HFFc6 (cell line): ENCODE measurements at regions not wholly inside any gene's neighbourhood (a gene's known extent, or its start where the extent isn't known, plus 50 kb on each side); places are given as distances from the start of the nearest gene placed in this dataset.

Experiments
- DNase-seq: peaks from one replicate; pipeline ENCODE4 v3.0.0-alpha.2; 2018
- H3K27ac Mint-ChIP-seq: 2 replicates; pipeline ENCODE4 v1.8.0; 2020; ENCODE audit warnings: mild to moderate bottlenecking, mixed read lengths
- H3K27me3 Mint-ChIP-seq: 2 replicates; pipeline ENCODE4 v1.8.0; 2021; ENCODE audit warnings: mild to moderate bottlenecking, moderate library complexity, mixed read lengths; ENCODE audit not compliant: insufficient read depth
- H3K36me3 Mint-ChIP-seq: 2 replicates; pipeline ENCODE4 v1.8.0; 2021; ENCODE audit warnings: low read depth, mixed read lengths
- H3K4me1 Mint-ChIP-seq: 2 replicates; pipeline ENCODE4 v1.8.0; 2020; ENCODE audit warnings: low read depth, mixed read lengths
- H3K4me3 Mint-ChIP-seq: 2 replicates; pipeline ENCODE4 v1.8.0; 2020; ENCODE audit warnings: mild to moderate bottlenecking, moderate library complexity, mixed read lengths
- H3K9me3 Mint-ChIP-seq: 2 replicates; pipeline ENCODE4 v1.8.0; 2020; ENCODE audit warnings: mild to moderate bottlenecking, mixed read lengths
- TF ChIP-seq, protein P1 (sequence below): fragments of 200-600 bp; sonication (generic); IDR thresholded peaks from 2 replicates; pipeline ENCODE4 v1.5.0; 2021; ENCODE audit warnings: antibody characterized with exemption, mild to moderate bottlenecking

DNA sequence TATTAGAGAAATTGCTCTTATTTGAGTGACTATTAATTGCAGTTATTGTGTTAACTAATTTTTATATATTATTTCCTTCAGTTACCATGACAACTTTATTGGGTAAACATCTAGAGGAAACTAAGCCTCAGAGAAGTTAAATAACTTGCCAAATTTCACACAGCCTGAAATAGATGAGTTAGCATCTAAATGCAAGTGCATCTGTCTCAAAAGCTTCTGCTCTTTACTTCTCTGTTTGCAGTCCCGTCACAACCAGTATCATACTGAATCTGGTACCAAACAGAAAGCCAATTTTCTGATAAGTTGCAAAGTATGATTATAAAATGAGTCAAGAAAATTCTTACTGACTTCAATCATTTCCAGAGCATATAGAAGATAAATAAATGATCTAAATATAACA lies 1544.9 kb upstream of the PCDH7 start:
- DNase-seq = no peak
- TF ChIP-seq, protein P1, sequence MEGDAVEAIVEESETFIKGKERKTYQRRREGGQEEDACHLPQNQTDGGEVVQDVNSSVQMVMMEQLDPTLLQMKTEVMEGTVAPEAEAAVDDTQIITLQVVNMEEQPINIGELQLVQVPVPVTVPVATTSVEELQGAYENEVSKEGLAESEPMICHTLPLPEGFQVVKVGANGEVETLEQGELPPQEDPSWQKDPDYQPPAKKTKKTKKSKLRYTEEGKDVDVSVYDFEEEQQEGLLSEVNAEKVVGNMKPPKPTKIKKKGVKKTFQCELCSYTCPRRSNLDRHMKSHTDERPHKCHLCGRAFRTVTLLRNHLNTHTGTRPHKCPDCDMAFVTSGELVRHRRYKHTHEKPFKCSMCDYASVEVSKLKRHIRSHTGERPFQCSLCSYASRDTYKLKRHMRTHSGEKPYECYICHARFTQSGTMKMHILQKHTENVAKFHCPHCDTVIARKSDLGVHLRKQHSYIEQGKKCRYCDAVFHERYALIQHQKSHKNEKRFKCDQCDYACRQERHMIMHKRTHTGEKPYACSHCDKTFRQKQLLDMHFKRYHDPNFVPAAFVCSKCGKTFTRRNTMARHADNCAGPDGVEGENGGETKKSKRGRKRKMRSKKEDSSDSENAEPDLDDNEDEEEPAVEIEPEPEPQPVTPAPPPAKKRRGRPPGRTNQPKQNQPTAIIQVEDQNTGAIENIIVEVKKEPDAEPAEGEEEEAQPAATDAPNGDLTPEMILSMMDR = no peak
- H3K4me1 Mint-ChIP-seq = peaks cover 28% of the 10 kb centered on the region; the same call in 1 of the 2 replicates
- no peaks in the 10 kb centered on the region for H3K9me3 Mint-ChIP-seq
- no peak overlapping the region; the same call in 1 of the 2 replicates for H3K4me3 Mint-ChIP-seq
- H3K27me3 Mint-ChIP-seq = no peaks in the 10 kb centered on the region
- H3K27ac Mint-ChIP-seq = no peak overlapping the region
- no peaks in the 10 kb centered on the region for H3K36me3 Mint-ChIP-seq

DNA sequence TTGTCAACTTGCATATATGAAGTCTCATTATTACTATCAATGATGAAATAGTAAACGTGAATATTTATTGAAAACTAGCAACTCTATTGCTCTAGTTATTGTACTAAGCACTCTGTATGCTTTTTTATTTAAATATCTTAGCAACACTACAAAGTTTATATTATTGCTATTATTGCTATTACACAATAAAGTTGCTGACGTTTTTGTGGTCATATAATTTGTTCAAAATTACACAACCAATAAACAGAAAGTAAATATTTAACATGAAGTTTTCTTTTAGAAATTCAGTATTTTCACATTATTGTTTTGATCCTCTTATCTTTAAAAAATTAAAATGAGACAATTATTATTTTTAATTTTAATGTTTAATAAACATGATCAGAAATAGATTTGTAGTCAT lies 1521.1 kb upstream of the PCDH7 start:
- no peaks in the 10 kb centered on the region for H3K27me3 Mint-ChIP-seq
- TF ChIP-seq, protein P1 = no peak

DNA sequence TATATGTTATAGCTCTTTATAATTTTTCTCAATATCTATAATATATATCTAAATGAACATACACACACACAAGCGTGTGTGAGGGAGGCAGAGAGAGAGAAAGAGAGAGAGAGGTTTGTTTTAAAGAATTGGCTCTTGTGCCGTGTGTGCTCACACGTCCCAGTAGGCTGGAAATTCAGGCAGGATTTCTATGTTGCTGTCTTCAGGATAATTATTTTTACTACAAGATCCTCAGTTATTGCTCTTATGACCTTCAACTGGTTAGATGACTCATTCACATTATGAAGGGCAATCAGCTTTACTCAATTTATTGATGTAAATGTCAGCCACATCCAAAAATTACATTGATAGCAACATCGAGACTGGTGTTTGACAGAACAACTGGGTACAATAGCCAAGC lies 1520.7 kb upstream of the PCDH7 start:
- Mint-ChIP-seq H3K27ac (no peak overlapping the region), H3K9me3 (no peaks in the 10 kb centered on the region), H3K27me3 (no peaks in the 10 kb centered on the region), H3K4me3 (no peak overlapping the region), H3K4me1 (peaks cover 24% of the 10 kb centered on the region; the same call in 1 of the 2 replicates), H3K36me3 (peaks cover 5% of the 10 kb centered on the region; the same call in 1 of the 2 replicates)
- TF ChIP-seq, protein P1 = no peak
- no peak for DNase-seq

More for the DNA sequence above, 1521.1 kb upstream of the PCDH7 start:
- Mint-ChIP-seq H3K4me1 (peaks cover 22% of the 10 kb centered on the region; the same call in 1 of the 2 replicates), H3K36me3 (peaks cover 5% of the 10 kb centered on the region; the same call in 1 of the 2 replicates), H3K4me3 (no peak overlapping the region), H3K27ac (no peak overlapping the region), H3K9me3 (no peaks in the 10 kb centered on the region)
- no peak for DNase-seq

DNA sequence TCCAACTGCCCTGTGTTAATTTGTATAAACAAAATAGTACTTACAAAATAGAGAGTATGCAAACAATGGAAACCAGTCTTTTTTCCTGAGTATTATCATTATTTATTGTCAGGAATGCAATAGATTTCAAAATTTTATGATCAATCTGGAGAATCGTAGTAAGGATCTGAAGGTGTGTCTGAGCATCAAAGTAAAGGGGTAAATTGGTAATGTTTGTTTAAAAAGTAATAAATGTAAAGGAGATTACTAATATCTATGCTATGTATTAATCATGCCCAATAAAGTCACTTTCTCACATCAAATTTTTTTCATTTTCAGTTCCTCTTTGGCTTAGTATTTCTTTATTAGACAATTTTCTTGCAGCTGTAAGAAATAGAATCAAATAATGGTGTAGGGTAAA lies 1507.1 kb upstream of the PCDH7 start:
- TF ChIP-seq, protein P1 = no peak
- Mint-ChIP-seq H3K9me3 (no peaks in the 10 kb centered on the region; the same call in 1 of the 2 replicates), H3K27me3 (no peaks in the 10 kb centered on the region; the same call in 1 of the 2 replicates), H3K4me3 (no peak overlapping the region), H3K27ac (no peak overlapping the region), H3K36me3 (peaks cover 6% of the 10 kb centered on the region; the same call in 1 of the 2 replicates), H3K4me1 (peaks cover 24% of the 10 kb centered on the region)
- no peak for DNase-seq

DNA sequence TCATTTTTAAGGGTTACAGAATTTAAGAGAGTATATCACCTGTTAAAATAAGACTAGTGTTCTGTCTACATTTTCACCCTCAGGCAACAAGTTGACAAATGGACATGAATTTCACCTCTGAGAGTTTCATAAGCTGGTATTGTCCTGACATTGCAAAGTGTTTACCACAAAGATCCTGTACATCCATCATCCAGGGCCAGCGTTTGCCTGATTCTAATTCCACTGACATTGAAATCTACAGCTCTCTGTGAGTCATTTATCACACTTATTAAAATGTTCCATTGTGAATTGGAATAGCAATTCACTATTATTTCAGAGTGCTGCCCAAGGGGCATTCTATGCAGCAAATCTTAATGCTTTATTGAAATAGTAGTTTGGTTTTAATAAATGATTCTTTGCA lies 1499.4 kb upstream of the PCDH7 start:
- peaks cover 20% of the 10 kb centered on the region for H3K4me1 Mint-ChIP-seq
- no peaks in the 10 kb centered on the region for H3K36me3 Mint-ChIP-seq
- H3K27me3 Mint-ChIP-seq = no peaks in the 10 kb centered on the region
- no peak overlapping the region for H3K27ac Mint-ChIP-seq
- no peaks in the 10 kb centered on the region; the same call in 1 of the 2 replicates for H3K9me3 Mint-ChIP-seq
- no peak for DNase-seq
- TF ChIP-seq, protein P1 = no peak
- H3K4me3 Mint-ChIP-seq = no peak overlapping the region

DNA sequence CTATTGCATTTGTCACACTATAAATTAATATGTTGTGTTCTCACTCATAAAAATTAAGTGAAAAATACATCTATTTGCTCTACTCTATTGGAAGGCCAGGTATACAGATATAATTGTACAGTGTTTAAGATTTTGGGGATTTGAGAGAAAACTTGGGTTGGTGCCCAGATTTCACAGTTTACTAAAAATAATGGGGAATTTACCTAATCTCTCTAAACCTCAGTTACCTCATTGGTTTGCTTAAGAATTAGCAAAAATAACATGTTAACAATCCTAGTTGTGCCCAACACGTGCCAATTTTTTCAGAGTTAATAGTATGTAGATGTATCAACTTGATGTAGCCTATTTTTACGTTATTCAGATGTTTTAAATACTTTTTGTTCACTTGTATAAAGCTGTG lies 1495.3 kb upstream of the PCDH7 start:
- Mint-ChIP-seq H3K4me3 (no peak overlapping the region), H3K27me3 (no peaks in the 10 kb centered on the region; the same call in 1 of the 2 replicates), H3K4me1 (peaks cover 20% of the 10 kb centered on the region), H3K9me3 (no peaks in the 10 kb centered on the region), H3K36me3 (no peaks in the 10 kb centered on the region), H3K27ac (no peak overlapping the region)
- no peak for DNase-seq
- TF ChIP-seq, protein P1 = no peak
